ENCODE measurements at regions not wholly inside any gene's neighbourhood (a gene's known extent, or its start where the extent isn't known, plus 50 kb on each side); places are given as distances from the start of the nearest gene placed in this dataset.

GRCh38 chr18:63043516-63043915, 276.1 kb downstream of the BCL2 start:
- no peak for TF ChIP-seq POLR2A (IDR thresholded peaks at IDR 0.05)
- TF ChIP-seq CTCF (IDR thresholded peaks at IDR 0.05), result no peak
